ENCODE measurements at regions not wholly inside any gene's neighbourhood (a gene's known extent, or its start where the extent isn't known, plus 50 kb on each side); places are given as distances from the start of the nearest gene placed in this dataset.
"Not testable (repeated sequence)": the region's sequence is repeated elsewhere in the genome, so short reads cannot be mapped to it uniquely, and the experiment has no call there.

DNA sequence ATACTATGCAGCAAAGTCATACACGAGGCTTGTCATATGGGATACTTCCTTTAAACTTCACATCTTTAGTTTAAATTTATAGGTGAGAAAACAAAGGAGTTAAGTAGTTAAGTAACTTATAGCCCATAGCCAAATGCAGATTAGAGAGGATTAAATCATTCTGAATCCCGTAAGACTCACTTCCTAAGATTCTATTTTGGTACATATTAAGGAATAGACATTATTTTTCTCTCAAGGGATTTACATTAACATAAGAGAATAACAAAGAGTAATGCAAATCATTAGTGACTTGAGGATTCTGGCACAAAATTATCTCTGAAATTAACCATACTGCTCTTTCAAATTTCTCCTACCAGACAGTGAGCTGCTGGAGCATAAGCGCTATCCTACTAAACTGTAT, 747.4 kb upstream of the ARPP21 start:
- H3K27ac ChIP-seq (ENCODE audit: low read depth, low read length), result no peak overlapping the region
- H3K4me3 ChIP-seq (ENCODE audit: low read depth in 1 of 2, low read length in 2 of 2), result no peak overlapping the region
- no peaks in the 10 kb centered on the region for H3K9me3 ChIP-seq (ENCODE audit: control insufficient read depth in 1 of 2, low read length in 2 of 2)
- no peaks in the 10 kb centered on the region for H3K4me1 ChIP-seq (ENCODE audit: control insufficient read depth in 1 of 2, insufficient read depth in 2 of 2, low read length in 2 of 2)
- H3K9ac ChIP-seq (ENCODE audit: low read depth in 1 of 2, low read length in 2 of 2), result no peak overlapping the region
- H3K36me3 ChIP-seq (ENCODE audit: control insufficient read depth in 1 of 2, insufficient read depth in 2 of 2, low read length in 2 of 2), result no peaks in the 10 kb centered on the region
- no peaks in the 10 kb centered on the region for H3K27me3 ChIP-seq (ENCODE audit: control insufficient read depth in 1 of 2, insufficient read depth in 2 of 2, low read length in 2 of 2)

DNA sequence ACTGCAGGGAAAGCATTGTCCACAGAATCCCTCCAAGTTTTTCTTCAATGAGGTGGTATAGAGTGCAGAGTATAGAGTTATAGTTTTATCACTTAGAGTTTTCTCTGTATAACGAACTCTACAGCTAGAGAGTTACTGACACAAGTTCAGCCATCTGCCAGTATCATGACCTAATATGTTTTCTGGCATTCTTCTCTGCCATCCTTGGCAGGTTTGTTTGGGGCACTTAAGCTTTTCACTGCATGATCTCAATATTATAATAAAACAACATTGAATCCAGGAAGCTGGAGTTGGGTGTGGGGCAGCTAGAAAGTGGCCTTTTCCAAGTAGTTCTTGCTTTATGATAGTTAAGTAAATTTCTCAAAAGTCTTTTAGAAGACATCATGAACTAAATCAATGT, 743.5 kb upstream of the ARPP21 start:
- no peaks in the 10 kb centered on the region for H3K36me3 ChIP-seq (ENCODE audit: control insufficient read depth in 1 of 2, insufficient read depth in 2 of 2, low read length in 2 of 2)
- H3K9me3 ChIP-seq (ENCODE audit: control insufficient read depth in 1 of 2, low read length in 2 of 2), result no peaks in the 10 kb centered on the region
- no peak overlapping the region for H3K4me3 ChIP-seq (ENCODE audit: low read depth in 1 of 2, low read length in 2 of 2)
- H3K27ac ChIP-seq (ENCODE audit: low read depth, low read length), result no peak overlapping the region
- no peaks in the 10 kb centered on the region for H3K27me3 ChIP-seq (ENCODE audit: control insufficient read depth in 1 of 2, insufficient read depth in 2 of 2, low read length in 2 of 2)
- H3K9ac ChIP-seq (ENCODE audit: low read depth in 1 of 2, low read length in 2 of 2), result no peak overlapping the region
- no peaks in the 10 kb centered on the region for H3K4me1 ChIP-seq (ENCODE audit: control insufficient read depth in 1 of 2, insufficient read depth in 2 of 2, low read length in 2 of 2)

DNA sequence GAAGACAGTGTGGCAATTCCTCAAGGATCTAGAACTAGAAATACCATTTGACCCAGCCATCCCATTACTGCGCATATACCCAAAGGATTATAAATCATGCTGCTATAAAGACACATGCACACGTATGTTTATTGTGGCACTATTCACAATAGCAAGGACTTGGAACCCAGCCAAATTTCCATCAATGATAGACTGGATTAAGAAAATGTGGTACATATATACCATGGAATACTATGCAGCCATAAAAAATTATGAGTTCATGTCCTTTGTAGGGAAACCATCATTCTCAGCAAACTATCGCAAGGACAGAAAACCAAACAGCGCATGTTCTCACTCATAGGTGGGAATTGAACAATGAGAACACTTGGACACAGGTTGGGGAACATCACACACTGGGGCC, 729.6 kb upstream of the ARPP21 start:
- H3K4me1 ChIP-seq (ENCODE audit: control insufficient read depth in 1 of 2, insufficient read depth in 2 of 2, low read length in 2 of 2); H3K27me3 ChIP-seq (ENCODE audit: control insufficient read depth in 1 of 2, insufficient read depth in 2 of 2, low read length in 2 of 2); H3K27ac ChIP-seq (ENCODE audit: low read depth, low read length): not testable (repeated sequence)

DNA sequence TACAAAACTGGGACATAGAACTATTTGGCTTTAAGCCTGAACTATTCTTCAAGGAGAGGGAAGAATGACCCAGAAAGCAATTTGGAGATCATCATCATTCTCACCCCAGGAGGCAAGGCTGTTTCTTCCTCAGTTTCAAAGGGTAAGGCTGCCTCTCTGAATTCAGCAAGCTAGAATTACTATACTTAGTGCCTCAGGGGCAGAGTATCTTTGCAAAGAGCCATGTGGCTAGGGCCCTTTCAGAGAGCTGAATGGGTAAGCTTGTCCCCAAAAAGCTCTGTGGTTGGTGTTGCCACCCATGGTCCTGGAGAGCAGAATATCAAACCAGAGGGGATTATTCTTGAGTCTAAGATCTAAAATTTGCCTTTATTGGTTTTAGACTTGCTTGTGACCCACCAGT, 720.3 kb upstream of the ARPP21 start:
- Histone ChIP-seq H3K27me3 (ENCODE audit: control insufficient read depth in 1 of 2, insufficient read depth in 2 of 2, low read length in 2 of 2) (no peaks in the 10 kb centered on the region), H3K36me3 (ENCODE audit: control insufficient read depth in 1 of 2, insufficient read depth in 2 of 2, low read length in 2 of 2) (no peaks in the 10 kb centered on the region), H3K4me3 (ENCODE audit: low read depth in 1 of 2, low read length in 2 of 2) (no peak overlapping the region), H3K9ac (ENCODE audit: low read depth in 1 of 2, low read length in 2 of 2) (no peak overlapping the region), H3K4me1 (ENCODE audit: control insufficient read depth in 1 of 2, insufficient read depth in 2 of 2, low read length in 2 of 2) (no peaks in the 10 kb centered on the region), H3K27ac (ENCODE audit: low read depth, low read length) (no peak overlapping the region), H3K9me3 (ENCODE audit: control insufficient read depth in 1 of 2, low read length in 2 of 2) (no peaks in the 10 kb centered on the region)

More for the DNA sequence above, 729.6 kb upstream of the ARPP21 start:
- not testable (repeated sequence) for H3K9me3 ChIP-seq (ENCODE audit: control insufficient read depth in 1 of 2, low read length in 2 of 2); H3K36me3 ChIP-seq (ENCODE audit: control insufficient read depth in 1 of 2, insufficient read depth in 2 of 2, low read length in 2 of 2); H3K4me3 ChIP-seq (ENCODE audit: low read depth in 1 of 2, low read length in 2 of 2); H3K9ac ChIP-seq (ENCODE audit: low read depth in 1 of 2, low read length in 2 of 2)

DNA sequence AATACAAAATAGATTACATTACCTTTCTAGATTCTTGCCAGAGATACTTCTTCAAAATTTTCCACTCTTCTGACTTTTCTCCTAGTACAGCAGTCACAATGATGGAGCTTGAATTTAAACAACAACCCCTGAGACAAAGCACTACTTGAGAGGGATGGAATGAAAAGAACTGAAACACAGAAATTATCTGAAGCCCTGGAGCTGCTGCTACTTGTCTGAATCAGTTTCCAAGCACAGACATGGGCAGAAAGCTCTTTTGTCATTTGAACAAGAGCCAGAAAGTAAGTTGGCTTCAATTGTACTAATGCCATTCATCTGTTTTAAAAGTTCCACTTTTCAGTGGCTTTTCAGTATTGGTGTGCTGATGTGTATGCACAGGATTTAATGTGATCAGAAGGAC, 718.5 kb upstream of the ARPP21 start:
- Histone ChIP-seq H3K27ac (ENCODE audit: low read depth, low read length) (no peak overlapping the region), H3K4me1 (ENCODE audit: control insufficient read depth in 1 of 2, insufficient read depth in 2 of 2, low read length in 2 of 2) (no peaks in the 10 kb centered on the region), H3K36me3 (ENCODE audit: control insufficient read depth in 1 of 2, insufficient read depth in 2 of 2, low read length in 2 of 2) (no peaks in the 10 kb centered on the region), H3K4me3 (ENCODE audit: low read depth in 1 of 2, low read length in 2 of 2) (no peak overlapping the region), H3K9ac (ENCODE audit: low read depth in 1 of 2, low read length in 2 of 2) (no peak overlapping the region), H3K27me3 (ENCODE audit: control insufficient read depth in 1 of 2, insufficient read depth in 2 of 2, low read length in 2 of 2) (no peaks in the 10 kb centered on the region), H3K9me3 (ENCODE audit: control insufficient read depth in 1 of 2, low read length in 2 of 2) (no peaks in the 10 kb centered on the region)

DNA sequence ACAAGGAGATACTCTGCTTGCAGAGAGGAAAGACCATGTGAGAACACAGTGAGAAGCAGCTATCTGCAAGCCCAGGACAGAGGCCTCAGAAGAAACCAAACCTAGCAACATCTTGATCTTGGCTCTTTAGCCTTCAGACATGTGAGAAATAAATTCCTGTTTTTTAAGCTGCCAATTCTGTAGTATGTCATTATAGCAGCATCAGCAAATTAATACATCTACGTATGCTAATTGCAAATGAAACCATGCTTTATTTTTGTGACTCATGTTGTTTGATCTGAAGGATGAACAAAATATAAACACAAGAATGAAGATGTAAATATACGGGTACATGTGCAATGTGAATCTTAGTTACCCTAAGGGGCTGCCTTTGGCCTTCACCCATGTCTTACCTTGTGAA, 714.4 kb upstream of the ARPP21 start:
- Histone ChIP-seq H3K36me3 (ENCODE audit: control insufficient read depth in 1 of 2, insufficient read depth in 2 of 2, low read length in 2 of 2) (no peaks in the 10 kb centered on the region), H3K27ac (ENCODE audit: low read depth, low read length) (no peak overlapping the region), H3K4me3 (ENCODE audit: low read depth in 1 of 2, low read length in 2 of 2) (no peak overlapping the region), H3K9me3 (ENCODE audit: control insufficient read depth in 1 of 2, low read length in 2 of 2) (no peaks in the 10 kb centered on the region), H3K27me3 (ENCODE audit: control insufficient read depth in 1 of 2, insufficient read depth in 2 of 2, low read length in 2 of 2) (no peaks in the 10 kb centered on the region), H3K4me1 (ENCODE audit: control insufficient read depth in 1 of 2, insufficient read depth in 2 of 2, low read length in 2 of 2) (no peaks in the 10 kb centered on the region), H3K9ac (ENCODE audit: low read depth in 1 of 2, low read length in 2 of 2) (no peak overlapping the region)

DNA sequence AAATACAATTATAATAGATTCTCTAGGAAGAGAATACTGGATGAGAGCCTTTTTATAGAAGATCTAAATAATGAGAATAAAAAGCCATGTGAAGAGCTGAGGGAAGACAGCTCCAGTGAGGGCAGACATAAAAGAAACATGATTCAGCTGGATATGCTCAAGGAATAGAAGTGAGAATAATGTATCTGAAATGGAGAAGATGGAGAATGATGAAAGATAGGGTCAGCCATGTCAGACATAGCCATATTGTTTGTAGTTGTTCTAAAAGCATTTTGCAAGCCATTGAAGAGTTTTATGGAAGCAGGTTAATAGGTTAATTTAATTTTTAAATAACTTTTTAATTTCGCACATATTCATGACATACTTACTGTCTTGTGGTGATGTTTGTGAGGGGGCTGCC, 713.5 kb upstream of the ARPP21 start:
- Histone ChIP-seq H3K27me3 (ENCODE audit: control insufficient read depth in 1 of 2, insufficient read depth in 2 of 2, low read length in 2 of 2) (no peaks in the 10 kb centered on the region), H3K4me3 (ENCODE audit: low read depth in 1 of 2, low read length in 2 of 2) (no peak overlapping the region), H3K27ac (ENCODE audit: low read depth, low read length) (no peak overlapping the region), H3K4me1 (ENCODE audit: control insufficient read depth in 1 of 2, insufficient read depth in 2 of 2, low read length in 2 of 2) (no peaks in the 10 kb centered on the region), H3K36me3 (ENCODE audit: control insufficient read depth in 1 of 2, insufficient read depth in 2 of 2, low read length in 2 of 2) (no peaks in the 10 kb centered on the region), H3K9me3 (ENCODE audit: control insufficient read depth in 1 of 2, low read length in 2 of 2) (peaks cover 0 to 2% of the 10 kb centered on the region in 2 donors), H3K9ac (ENCODE audit: low read depth in 1 of 2, low read length in 2 of 2) (no peak overlapping the region)

DNA sequence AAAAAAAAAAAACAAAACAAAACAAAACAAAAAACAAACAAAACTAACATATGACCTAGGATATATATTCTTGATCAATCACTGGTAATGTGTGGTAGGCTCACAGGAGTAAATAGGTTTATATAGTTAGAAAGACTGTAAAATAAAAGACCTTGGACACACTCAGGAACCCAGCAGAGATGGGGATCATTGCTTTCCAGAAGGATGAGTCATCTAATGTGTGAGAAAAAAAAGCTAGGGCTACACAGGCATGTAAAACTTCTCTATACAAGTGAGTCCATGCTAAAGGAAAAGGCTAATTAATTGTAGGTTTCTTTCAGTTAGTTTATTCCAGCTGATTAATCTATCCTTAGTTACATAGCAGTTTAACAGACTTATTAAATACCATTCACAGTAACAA, 710.3 kb upstream of the ARPP21 start:
- Histone ChIP-seq H3K9me3 (ENCODE audit: control insufficient read depth in 1 of 2, low read length in 2 of 2) (peaks cover 0 to 2% of the 10 kb centered on the region in 2 donors), H3K27ac (ENCODE audit: low read depth, low read length) (no peak overlapping the region), H3K9ac (ENCODE audit: low read depth in 1 of 2, low read length in 2 of 2) (no peak overlapping the region), H3K27me3 (ENCODE audit: control insufficient read depth in 1 of 2, insufficient read depth in 2 of 2, low read length in 2 of 2) (no peaks in the 10 kb centered on the region), H3K4me3 (ENCODE audit: low read depth in 1 of 2, low read length in 2 of 2) (no peak overlapping the region), H3K4me1 (ENCODE audit: control insufficient read depth in 1 of 2, insufficient read depth in 2 of 2, low read length in 2 of 2) (no peaks in the 10 kb centered on the region), H3K36me3 (ENCODE audit: control insufficient read depth in 1 of 2, insufficient read depth in 2 of 2, low read length in 2 of 2) (no peaks in the 10 kb centered on the region)

DNA sequence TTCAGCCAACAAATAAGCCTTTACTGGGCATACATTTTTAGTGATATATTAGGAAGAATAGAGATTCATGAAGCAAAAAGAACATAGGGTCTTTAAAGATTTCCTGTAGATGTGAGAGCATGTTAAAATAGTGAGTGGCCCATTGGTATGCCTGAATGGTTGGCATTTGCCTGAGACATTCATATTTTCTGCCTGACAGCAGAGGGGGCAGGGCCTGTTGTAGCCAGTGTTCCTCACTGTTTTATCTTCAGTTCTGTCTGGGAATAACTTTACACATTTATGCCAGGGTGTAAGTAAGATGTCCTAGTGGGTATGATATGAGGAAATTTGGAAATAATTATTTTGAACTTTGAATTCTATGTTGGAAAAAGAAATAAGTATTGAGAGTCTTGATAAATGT, 704.7 kb upstream of the ARPP21 start:
- Histone ChIP-seq H3K4me3 (ENCODE audit: low read depth in 1 of 2, low read length in 2 of 2) (no peak overlapping the region), H3K9ac (ENCODE audit: low read depth in 1 of 2, low read length in 2 of 2) (no peak overlapping the region), H3K27me3 (ENCODE audit: control insufficient read depth in 1 of 2, insufficient read depth in 2 of 2, low read length in 2 of 2) (no peaks in the 10 kb centered on the region)

DNA sequence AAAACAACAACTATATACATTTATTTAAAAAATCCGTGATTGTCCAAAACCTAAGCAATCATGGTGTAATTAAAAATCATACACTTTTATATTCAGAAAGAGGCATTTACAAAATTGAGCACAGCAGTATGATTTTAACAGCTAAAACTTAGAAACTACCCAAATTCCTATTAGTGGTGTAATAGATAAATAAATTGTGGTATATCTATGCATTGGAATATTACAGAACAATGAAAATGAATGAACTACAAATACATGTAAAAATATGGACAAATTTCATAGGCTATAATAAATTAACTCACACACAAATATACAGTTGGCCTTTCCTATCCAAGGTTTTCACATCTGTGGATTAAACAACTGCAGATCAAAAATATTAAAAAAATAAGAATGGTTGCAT, 700.5 kb upstream of the ARPP21 start:
- Histone ChIP-seq H3K36me3 (ENCODE audit: control insufficient read depth in 1 of 2, insufficient read depth in 2 of 2, low read length in 2 of 2) (no peaks in the 10 kb centered on the region), H3K9ac (ENCODE audit: low read depth in 1 of 2, low read length in 2 of 2) (no peak overlapping the region), H3K4me3 (ENCODE audit: low read depth in 1 of 2, low read length in 2 of 2) (no peak overlapping the region), H3K27ac (ENCODE audit: low read depth, low read length) (no peak overlapping the region), H3K9me3 (ENCODE audit: control insufficient read depth in 1 of 2, low read length in 2 of 2) (peaks cover 0 to 3% of the 10 kb centered on the region in 2 donors), H3K27me3 (ENCODE audit: control insufficient read depth in 1 of 2, insufficient read depth in 2 of 2, low read length in 2 of 2) (no peaks in the 10 kb centered on the region), H3K4me1 (ENCODE audit: control insufficient read depth in 1 of 2, insufficient read depth in 2 of 2, low read length in 2 of 2) (no peaks in the 10 kb centered on the region)

More for the DNA sequence above, 704.7 kb upstream of the ARPP21 start:
- Histone ChIP-seq H3K27ac (ENCODE audit: low read depth, low read length) (no peak overlapping the region), H3K36me3 (ENCODE audit: control insufficient read depth in 1 of 2, insufficient read depth in 2 of 2, low read length in 2 of 2) (no peaks in the 10 kb centered on the region), H3K4me1 (ENCODE audit: control insufficient read depth in 1 of 2, insufficient read depth in 2 of 2, low read length in 2 of 2) (no peaks in the 10 kb centered on the region), H3K9me3 (ENCODE audit: control insufficient read depth in 1 of 2, low read length in 2 of 2) (peaks cover 2 to 3% of the 10 kb centered on the region in 2 donors)

DNA sequence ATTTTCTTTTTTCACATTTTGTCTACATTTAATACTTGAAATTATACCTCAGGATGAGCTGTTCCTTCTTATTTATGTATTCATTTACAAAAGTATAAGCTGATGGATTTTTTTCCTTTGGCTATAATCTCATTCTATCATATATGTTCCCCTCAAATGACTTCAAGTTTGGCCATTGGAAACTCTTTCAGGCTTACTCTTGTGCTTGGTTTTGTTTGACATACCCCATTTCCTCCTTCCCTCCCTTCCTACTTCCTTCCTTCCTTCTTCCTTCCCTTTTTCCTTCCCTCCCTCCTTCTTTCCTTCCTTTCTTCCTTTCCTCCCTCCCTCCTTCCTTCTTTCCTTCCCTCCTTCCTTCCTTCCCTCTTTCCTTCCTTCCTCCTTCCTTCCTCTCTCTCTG, 697.1 kb upstream of the ARPP21 start:
- Histone ChIP-seq H3K36me3 (ENCODE audit: control insufficient read depth in 1 of 2, insufficient read depth in 2 of 2, low read length in 2 of 2) (no peaks in the 10 kb centered on the region), H3K9ac (ENCODE audit: low read depth in 1 of 2, low read length in 2 of 2) (no peak overlapping the region), H3K27ac (ENCODE audit: low read depth, low read length) (no peak overlapping the region), H3K4me1 (ENCODE audit: control insufficient read depth in 1 of 2, insufficient read depth in 2 of 2, low read length in 2 of 2) (no peaks in the 10 kb centered on the region), H3K4me3 (ENCODE audit: low read depth in 1 of 2, low read length in 2 of 2) (no peak overlapping the region), H3K9me3 (ENCODE audit: control insufficient read depth in 1 of 2, low read length in 2 of 2) (peaks cover 0 to 3% of the 10 kb centered on the region in 2 donors), H3K27me3 (ENCODE audit: control insufficient read depth in 1 of 2, insufficient read depth in 2 of 2, low read length in 2 of 2) (no peaks in the 10 kb centered on the region)
